Fibroblast of lung (primary cell): ENCODE measurements at regions not wholly inside any gene's neighbourhood (a gene's known extent, or its start where the extent isn't known, plus 50 kb on each side); places are given as distances from the start of the nearest gene placed in this dataset.

Experiments used
- DNase-seq, 2 donors: peaks; one replicate each; pipeline versions ENCODE4 v3.0.0 to v3.0.0-alpha.2; 2010; ENCODE audit warnings: low read depth in 2 of 2
- H2AFZ ChIP-seq: 2 replicates; pipeline ENCODE4 v1.5.1; 2012; ENCODE audit warnings: low read length, control low read depth, inconsistent platforms
- H3K27ac ChIP-seq: 2 replicates; pipeline ENCODE4 v1.5.1; 2011; ENCODE audit warnings: low read length, control low read depth; ENCODE audit not compliant: insufficient read depth
- H3K27me3 ChIP-seq: 2 replicates; pipeline ENCODE4 v1.5.1; 2011; ENCODE audit warnings: mild to moderate bottlenecking, low read length; ENCODE audit not compliant: control insufficient read depth, insufficient read depth
- H3K36me3 ChIP-seq: 2 replicates; pipeline ENCODE4 v1.5.1; 2011; ENCODE audit warnings: low read length; ENCODE audit not compliant: control insufficient read depth, insufficient read depth
- H3K4me1 ChIP-seq: 2 replicates; pipeline ENCODE4 v1.5.1; 2011; ENCODE audit warnings: low read length; ENCODE audit not compliant: control insufficient read depth, insufficient read depth; ENCODE audit errors: extremely low read depth
- H3K4me2 ChIP-seq: 2 replicates; pipeline ENCODE4 v1.5.1; 2011; ENCODE audit warnings: low read length, control low read depth; ENCODE audit not compliant: insufficient read depth; ENCODE audit errors: extremely low read depth
- H3K4me3 ChIP-seq, 4 experiments: fragments of 200-600 bp in 1 of 4; sonication (generic) in 1 of 4; replicated peaks in 1 of 4; 2 replicates each; pipeline ENCODE4 v1.5.1; 2011 to 2016; ENCODE audit warnings: low read length in 4 of 4, low read depth in 3 of 4, mild to moderate bottlenecking in 3 of 4, control low read depth in 2 of 4, inconsistent platforms in 1 of 4, mixed read lengths in 1 of 4; ENCODE audit not compliant: insufficient read depth in 1 of 4; ENCODE audit errors: control extremely low read depth in 1 of 4
- H3K79me2 ChIP-seq: 2 replicates; pipeline ENCODE4 v1.5.1; 2012; ENCODE audit warnings: mild to moderate bottlenecking, low read length, inconsistent platforms; ENCODE audit not compliant: control insufficient read depth, insufficient read depth
- H3K9ac ChIP-seq: 2 replicates; pipeline ENCODE4 v1.5.1; 2011; ENCODE audit warnings: mild to moderate bottlenecking, low read length, control low read depth; ENCODE audit not compliant: insufficient read depth
- H3K9me3 ChIP-seq: 2 replicates; pipeline ENCODE4 v1.5.1; 2012; ENCODE audit warnings: low read depth, low read length; ENCODE audit not compliant: control insufficient read depth, insufficient read depth
- H4K20me1 ChIP-seq: 2 replicates; pipeline ENCODE4 v1.5.1; 2011; ENCODE audit warnings: low read length; ENCODE audit not compliant: control insufficient read depth, insufficient read depth; ENCODE audit errors: extremely low read depth
- CTCF ChIP-seq, 2 donors: IDR thresholded peaks in 1 of 2; conservative IDR thresholded peaks in 1 of 2; 1 replicate in 1 of 2; 2 replicates in 1 of 2; pipeline ENCODE4 v1.5.1; 2011 to 2012; ENCODE audit warnings: low read length in 2 of 2, control low read depth in 1 of 2, inconsistent platforms in 1 of 2, low read depth in 1 of 2, mild to moderate bottlenecking in 1 of 2
- EZH2 ChIP-seq: IDR thresholded peaks from 2 replicates; pipeline ENCODE4 v1.5.1; 2012; ENCODE audit warnings: low read length, control low read depth, mild to moderate bottlenecking; ENCODE audit errors: missing control alignments

- Histone ChIP-seq H3K27ac (peak overlapping the region; percentile 13), H3K9me3 (no peaks in the 10 kb centered on the region), H3K4me3 (no peak overlapping the region), H2AFZ (no peak overlapping the region), H4K20me1 (no peaks in the 10 kb centered on the region), H3K9ac (no peak overlapping the region), H3K27me3 (no peaks in the 10 kb centered on the region), H3K79me2 (no peaks in the 10 kb centered on the region), H3K4me1 (no peaks in the 10 kb centered on the region), H3K4me2 (no peak overlapping the region), H3K36me3 (no peaks in the 10 kb centered on the region)
- TF ChIP-seq CTCF (conservative IDR thresholded peaks at IDR 0.05 in 1 of 2, IDR thresholded peaks at IDR 0.05 in 1 of 2; ENCODE audit: low read depth in 1 of 2, low read length in 2 of 2) (no peak), EZH2 (no peak)
- DNase-seq, result no peak
Observed at GRCh38 chr10:84075226-84076046, 63.9 kb upstream of the GHITM start.

- H3K79me2 ChIP-seq, result no peaks in the 10 kb centered on the region
- DNase-seq, result peak; percentile 26 to 81
- no peaks in the 10 kb centered on the region for H3K4me1 ChIP-seq
- H3K9ac ChIP-seq, result no peak overlapping the region
- no peaks in the 10 kb centered on the region for H3K27me3 ChIP-seq
- no peaks in the 10 kb centered on the region for H4K20me1 ChIP-seq
- no peak for TF ChIP-seq EZH2
- no peak for TF ChIP-seq CTCF (conservative IDR thresholded peaks at IDR 0.05 in 1 of 2, IDR thresholded peaks at IDR 0.05 in 1 of 2; ENCODE audit: low read depth in 1 of 2, low read length in 2 of 2)
- H3K4me2 ChIP-seq, result no peak overlapping the region
- H3K9me3 ChIP-seq, result no peaks in the 10 kb centered on the region
- H3K36me3 ChIP-seq, result no peaks in the 10 kb centered on the region
- no peak overlapping the region for H3K4me3 ChIP-seq
- no peak overlapping the region for H2AFZ ChIP-seq
- H3K27ac ChIP-seq, result no peak overlapping the region
Observed at GRCh38 chr10:84076047-84076388, 63.3 kb upstream of the GHITM start.

GRCh38 chr10:84076540-84077195 is 62.6 kb upstream of the GHITM start:
- no peaks in the 10 kb centered on the region for H3K4me1 ChIP-seq
- H3K4me2 ChIP-seq, result peak overlapping the region; percentile 6
- no peak overlapping the region for H2AFZ ChIP-seq
- no peaks in the 10 kb centered on the region for H3K9me3 ChIP-seq
- no peak overlapping the region for H3K27ac ChIP-seq
- no peaks in the 10 kb centered on the region for H3K79me2 ChIP-seq
- DNase-seq, result peak in 1 of 2 donors; percentile 34
- H4K20me1 ChIP-seq, result no peaks in the 10 kb centered on the region
- TF ChIP-seq EZH2 (no peak), CTCF (conservative IDR thresholded peaks at IDR 0.05 in 1 of 2, IDR thresholded peaks at IDR 0.05 in 1 of 2; ENCODE audit: low read depth in 1 of 2, low read length in 2 of 2) (peak; percentile 4 to 47)
- no peak overlapping the region for H3K4me3 ChIP-seq
- no peak overlapping the region for H3K9ac ChIP-seq
- no peaks in the 10 kb centered on the region for H3K36me3 ChIP-seq
- no peaks in the 10 kb centered on the region for H3K27me3 ChIP-seq
